Natural killer cell treated with Interleukin-12 subunit alpha and Interleukin-12 subunit beta and Interleukin-15 and Interleukin-18, amount 100 ng/mL, for 72 hours (primary cell): ENCODE measurements at regions not wholly inside any gene's neighbourhood (a gene's known extent, or its start where the extent isn't known, plus 50 kb on each side); places are given as distances from the start of the nearest gene placed in this dataset.
"Not testable (repeated sequence)": the region's sequence is repeated elsewhere in the genome, so short reads cannot be mapped to it uniquely, and the experiment has no call there.

Source experiments
- ATAC-seq, 2 donors: fragments of 150-1000 bp; cut with Tn5 transposase in 1 of 2; sonication (Bioruptor Pico), chemical (Tn5 transposase) in 1 of 2; 2 replicates each; pipeline ENCODE4 v1.10.0; 2021
- DNase-seq: peaks from one replicate; pipeline ENCODE4 v3.0.0; 2022; ENCODE audit warnings: low spot score
- H3K27ac Mint-ChIP-seq, 2 donors: 1 replicate in 1 of 2; 2 replicates in 1 of 2; pipeline ENCODE4 v1.8.0; 2022; ENCODE audit warnings: mixed read lengths in 2 of 2, mild to moderate bottlenecking in 1 of 2, moderate library complexity in 1 of 2
- H3K27me3 Mint-ChIP-seq, 2 donors: 1 replicate in 1 of 2; 2 replicates in 1 of 2; pipeline ENCODE4 v1.8.0; 2022; ENCODE audit warnings: mixed read lengths in 2 of 2
- H3K36me3 Mint-ChIP-seq: one replicate; pipeline ENCODE4 v1.8.0; 2022; ENCODE audit warnings: mixed read lengths
- H3K4me1 Mint-ChIP-seq, 2 donors: 1 replicate in 1 of 2; 2 replicates in 1 of 2; pipeline ENCODE4 v1.8.0; 2022; ENCODE audit warnings: low read depth in 2 of 2, mixed read lengths in 2 of 2, mild to moderate bottlenecking in 1 of 2
- H3K4me3 Mint-ChIP-seq: one replicate; pipeline ENCODE4 v1.8.0; 2022; ENCODE audit warnings: mixed read lengths
- H3K9me3 Mint-ChIP-seq: 2 replicates; pipeline ENCODE4 v1.8.0; 2022; ENCODE audit warnings: mixed read lengths

DNA sequence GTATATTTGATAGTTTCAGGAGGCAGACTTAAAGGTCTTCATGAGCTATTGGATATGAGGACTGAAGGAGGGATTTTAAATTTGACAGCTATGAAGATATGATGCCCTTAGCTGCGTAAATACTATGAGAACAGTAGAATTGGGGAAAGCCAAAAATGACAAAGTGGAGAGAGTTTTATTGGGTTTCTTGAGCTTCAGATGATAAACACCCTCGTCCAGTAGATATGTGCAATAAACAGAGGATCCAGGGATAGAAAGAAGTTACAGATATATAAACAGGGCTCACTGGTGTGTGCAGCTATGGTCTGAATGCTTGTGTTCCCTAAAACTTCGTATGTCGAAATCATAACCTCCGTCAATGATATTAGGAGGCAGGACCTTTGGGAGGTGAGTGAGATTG is 131.3 kb downstream of the INHBA start:
- H3K36me3 Mint-ChIP-seq: no peaks in the 10 kb centered on the region
- no peaks in the 10 kb centered on the region for H3K27me3 Mint-ChIP-seq
- H3K4me3 Mint-ChIP-seq: no peak overlapping the region
- DNase-seq (no peak), ATAC-seq (no peak)
- H3K27ac Mint-ChIP-seq: no peak overlapping the region
- H3K9me3 Mint-ChIP-seq: peaks cover 12% of the 10 kb centered on the region
- peaks cover 0 to 5% of the 10 kb centered on the region in 2 donors for H3K4me1 Mint-ChIP-seq

DNA sequence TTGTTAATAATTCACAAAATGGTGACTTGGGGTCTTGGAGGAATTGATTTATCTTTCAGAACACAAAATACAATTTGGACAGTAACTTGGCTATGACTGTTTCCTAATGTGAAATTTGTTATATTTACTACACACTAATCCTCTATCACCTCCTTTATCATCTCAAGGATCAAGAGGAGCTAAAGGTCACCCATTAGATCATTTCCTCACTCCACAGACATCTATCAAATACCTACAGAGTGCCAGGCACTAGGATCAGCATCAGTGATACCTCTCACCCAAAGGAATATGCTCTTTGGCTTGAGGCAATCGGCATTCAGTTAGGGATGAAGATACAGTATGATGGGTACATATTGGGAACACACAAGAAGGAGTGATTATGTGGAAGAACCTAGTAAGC is 132.1 kb downstream of the INHBA start:
- Mint-ChIP-seq H3K36me3 (no peaks in the 10 kb centered on the region), H3K9me3 (peaks cover 12% of the 10 kb centered on the region), H3K4me3 (no peak overlapping the region), H3K4me1 (peaks cover 0 to 5% of the 10 kb centered on the region in 2 donors), H3K27ac (no peak overlapping the region), H3K27me3 (no peaks in the 10 kb centered on the region)
- DNase-seq (no peak), ATAC-seq (no peak)

GRCh38 chr7:41568135-41568534 is 134.8 kb downstream of the INHBA start:
- DNase-seq (no peak), ATAC-seq (no peak)
- peaks cover 0 to 5% of the 10 kb centered on the region in 2 donors for H3K4me1 Mint-ChIP-seq
- peaks cover 12% of the 10 kb centered on the region for H3K9me3 Mint-ChIP-seq
- no peaks in the 10 kb centered on the region for H3K36me3 Mint-ChIP-seq
- H3K27ac Mint-ChIP-seq: no peak overlapping the region
- H3K27me3 Mint-ChIP-seq: no peaks in the 10 kb centered on the region
- no peak overlapping the region for H3K4me3 Mint-ChIP-seq

GRCh38 chr7:41567731-41568114 is 135.2 kb downstream of the INHBA start:
- Mint-ChIP-seq H3K4me1 (peaks cover 0 to 5% of the 10 kb centered on the region in 2 donors), H3K4me3 (no peak overlapping the region), H3K36me3 (no peaks in the 10 kb centered on the region), H3K27me3 (no peaks in the 10 kb centered on the region), H3K27ac (no peak overlapping the region), H3K9me3 (peaks cover 12% of the 10 kb centered on the region)
- no peak for DNase-seq
- ATAC-seq: no peak

DNA sequence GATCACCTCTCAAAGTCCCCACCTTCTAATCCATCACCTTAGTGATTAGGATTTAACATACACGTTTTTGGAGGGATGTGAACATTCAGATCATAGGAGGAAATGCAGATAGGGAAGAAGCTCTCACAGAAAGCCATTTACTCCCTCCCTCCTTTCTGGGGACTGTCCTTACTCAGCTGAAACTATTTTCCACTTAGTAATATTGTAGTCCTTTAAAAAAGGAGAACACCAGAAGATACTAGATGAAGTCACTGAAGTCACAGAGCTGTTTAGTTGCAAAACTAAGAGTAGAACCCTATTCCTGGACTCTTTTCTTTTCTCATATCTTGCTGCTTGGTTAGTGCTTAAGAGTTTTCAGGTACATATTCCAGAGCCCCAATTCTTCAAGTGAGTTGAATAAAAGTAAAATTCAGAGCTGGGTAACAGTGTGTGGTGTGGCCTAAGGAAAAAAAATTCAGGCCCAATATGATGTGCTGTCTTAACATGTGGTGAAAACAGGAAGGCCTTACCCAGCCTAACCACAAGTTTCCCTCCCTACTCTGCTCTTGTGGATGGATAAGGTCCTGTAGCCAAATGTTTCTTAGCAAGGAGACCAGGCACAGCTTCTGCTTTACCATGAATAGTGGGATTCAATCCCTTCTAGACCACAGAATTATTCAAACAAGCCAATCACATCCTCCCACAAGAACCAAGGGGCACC is 135.7 kb downstream of the INHBA start:
- H3K27ac Mint-ChIP-seq: no peak overlapping the region
- DNase-seq (no peak), ATAC-seq (no peak)
- no peaks in the 10 kb centered on the region for H3K36me3 Mint-ChIP-seq
- H3K9me3 Mint-ChIP-seq: peaks cover 12% of the 10 kb centered on the region
- no peak overlapping the region for H3K4me3 Mint-ChIP-seq
- no peaks in the 10 kb centered on the region for H3K27me3 Mint-ChIP-seq
- H3K4me1 Mint-ChIP-seq: peaks cover 0 to 5% of the 10 kb centered on the region in 2 donors

GRCh38 chr7:41566581-41566980 is 136.3 kb downstream of the INHBA start:
- Mint-ChIP-seq H3K27ac (no peak overlapping the region), H3K9me3 (peaks cover 12% of the 10 kb centered on the region), H3K4me1 (peaks cover 0 to 5% of the 10 kb centered on the region in 2 donors), H3K4me3 (no peak overlapping the region), H3K27me3 (no peaks in the 10 kb centered on the region), H3K36me3 (no peaks in the 10 kb centered on the region)
- DNase-seq (no peak), ATAC-seq (no peak)

GRCh38 chr7:41565655-41566054 is 137.2 kb downstream of the INHBA start:
- no peak for DNase-seq
- no peak overlapping the region for H3K27ac Mint-ChIP-seq
- H3K36me3 Mint-ChIP-seq: no peaks in the 10 kb centered on the region
- peaks cover 0 to 5% of the 10 kb centered on the region in 2 donors for H3K4me1 Mint-ChIP-seq
- no peaks in the 10 kb centered on the region for H3K27me3 Mint-ChIP-seq
- no peak for ATAC-seq
- no peak overlapping the region for H3K4me3 Mint-ChIP-seq
- H3K9me3 Mint-ChIP-seq: peaks cover 7% of the 10 kb centered on the region

GRCh38 chr7:41559426-41559825 is 143.5 kb downstream of the INHBA start:
- H3K4me3 Mint-ChIP-seq: no peak overlapping the region
- ATAC-seq: no peak
- H3K27me3 Mint-ChIP-seq: no peaks in the 10 kb centered on the region
- no peak for DNase-seq
- H3K9me3 Mint-ChIP-seq: peaks cover 18% of the 10 kb centered on the region
- no peaks in the 10 kb centered on the region for H3K4me1 Mint-ChIP-seq
- H3K36me3 Mint-ChIP-seq: no peaks in the 10 kb centered on the region
- H3K27ac Mint-ChIP-seq: no peak overlapping the region

DNA sequence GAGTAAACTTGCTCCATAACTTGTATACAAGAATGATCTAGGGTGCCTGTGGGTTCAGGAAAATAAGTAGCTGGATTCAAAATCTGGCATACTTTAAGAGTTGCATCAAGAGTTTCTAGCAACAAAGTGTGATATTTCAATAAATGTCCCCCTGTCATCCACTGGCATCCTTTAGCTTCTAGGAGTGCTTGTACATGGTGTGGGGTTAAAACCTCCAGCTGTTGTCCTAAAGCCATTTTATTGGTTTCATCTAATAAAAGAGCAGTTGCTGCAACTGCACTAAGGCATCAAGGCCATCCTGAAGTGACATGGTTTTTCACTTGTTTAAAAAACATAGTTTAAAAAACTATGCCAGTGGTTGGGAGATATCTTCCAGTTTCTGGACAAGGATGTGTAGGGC is 148.4 kb downstream of the INHBA start:
- ATAC-seq: no peak
- no peaks in the 10 kb centered on the region for H3K36me3 Mint-ChIP-seq
- no peaks in the 10 kb centered on the region for H3K4me1 Mint-ChIP-seq
- H3K27me3 Mint-ChIP-seq: no peaks in the 10 kb centered on the region
- H3K27ac Mint-ChIP-seq: no peak overlapping the region
- H3K4me3 Mint-ChIP-seq: no peak overlapping the region
- DNase-seq: no peak
- H3K9me3 Mint-ChIP-seq: peaks cover 27% of the 10 kb centered on the region

GRCh38 chr7:41550046-41550445 is 152.8 kb downstream of the INHBA start:
- not testable (repeated sequence) for H3K4me1 Mint-ChIP-seq, DNase-seq, H3K36me3 Mint-ChIP-seq, ATAC-seq, H3K9me3 Mint-ChIP-seq, H3K27ac Mint-ChIP-seq, H3K4me3 Mint-ChIP-seq, H3K27me3 Mint-ChIP-seq

- ATAC-seq (no peak), DNase-seq (no peak)
- no peak overlapping the region for H3K4me3 Mint-ChIP-seq
- H3K9me3 Mint-ChIP-seq: peaks cover 5% of the 10 kb centered on the region
- no peaks in the 10 kb centered on the region for H3K4me1 Mint-ChIP-seq
- no peak overlapping the region for H3K27ac Mint-ChIP-seq
- no peaks in the 10 kb centered on the region for H3K27me3 Mint-ChIP-seq
- no peaks in the 10 kb centered on the region for H3K36me3 Mint-ChIP-seq
These were observed 158.6 kb downstream of the INHBA start for GRCh38 chr7:41544241-41544640.

DNA sequence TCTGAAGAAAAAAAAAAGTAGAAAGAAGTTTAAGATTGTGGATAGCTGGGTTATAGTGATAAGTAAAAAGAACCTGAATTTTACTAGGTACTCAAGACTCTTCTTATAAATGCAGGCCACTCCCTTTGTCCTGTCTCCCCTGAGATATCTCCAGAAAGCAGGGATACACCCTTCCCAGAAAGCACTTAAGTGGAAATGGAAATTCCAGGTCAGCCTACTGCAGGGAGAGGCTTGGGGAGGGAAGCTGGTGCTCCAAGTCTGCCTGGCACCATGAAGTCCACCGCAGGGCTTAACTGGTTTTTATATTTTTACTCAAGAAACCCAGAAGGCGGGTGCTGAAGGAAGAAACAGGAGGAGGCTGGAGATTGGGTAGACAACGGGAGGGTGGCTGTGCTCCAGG is 162.3 kb downstream of the INHBA start:
- no peak for DNase-seq
- no peak for ATAC-seq
- Mint-ChIP-seq H3K27me3 (no peaks in the 10 kb centered on the region), H3K9me3 (peaks cover 5% of the 10 kb centered on the region), H3K4me1 (no peaks in the 10 kb centered on the region), H3K27ac (no peak overlapping the region), H3K36me3 (no peaks in the 10 kb centered on the region), H3K4me3 (no peak overlapping the region)

DNA sequence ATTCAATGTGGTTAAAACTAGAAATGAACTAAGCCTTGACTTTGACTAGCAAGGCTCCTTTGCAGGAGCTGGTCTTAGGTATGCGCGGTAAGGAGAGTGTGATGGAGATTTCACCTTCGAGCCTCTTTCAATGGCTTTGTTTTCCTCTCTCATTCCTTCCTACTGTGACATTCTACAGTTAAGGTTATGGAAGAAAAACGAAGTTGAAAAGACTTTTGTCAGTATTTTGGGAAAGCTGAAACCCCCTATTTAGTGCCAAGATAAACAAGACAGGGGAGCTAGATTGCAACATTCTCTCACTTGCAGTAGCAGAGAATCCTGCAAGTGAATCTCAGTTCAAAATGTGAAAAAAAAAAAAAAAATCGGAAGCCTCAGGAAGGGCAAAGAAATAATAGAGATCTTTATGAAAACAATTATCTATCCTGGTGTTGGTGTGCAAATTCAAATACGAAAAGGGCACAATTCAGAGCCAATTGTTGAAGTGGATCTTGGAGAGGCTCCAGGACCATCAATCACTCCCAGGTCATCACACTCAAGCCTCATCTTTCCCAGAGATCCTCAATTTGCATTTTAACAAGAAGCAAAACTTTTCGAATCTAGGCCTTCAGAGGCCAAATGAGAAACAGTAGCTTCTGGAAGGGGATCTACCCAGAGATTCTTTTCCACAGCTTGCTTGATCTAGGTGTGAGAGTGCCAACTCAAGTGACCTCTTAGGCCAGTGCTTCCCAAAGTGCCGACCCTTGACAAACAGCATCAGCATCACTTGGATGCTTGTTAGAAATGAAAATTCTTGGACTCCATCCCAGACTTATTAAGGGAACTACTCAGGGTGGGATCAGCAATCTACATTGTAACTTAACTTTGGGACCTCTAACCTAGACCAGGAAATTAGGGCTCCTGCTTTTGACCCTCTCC is 163.8 kb downstream of the INHBA start:
- H3K36me3 Mint-ChIP-seq: no peaks in the 10 kb centered on the region
- no peaks in the 10 kb centered on the region for H3K27me3 Mint-ChIP-seq
- ATAC-seq (no peak), DNase-seq (no peak)
- no peak overlapping the region for H3K27ac Mint-ChIP-seq
- H3K9me3 Mint-ChIP-seq: peaks cover 5% of the 10 kb centered on the region
- H3K4me3 Mint-ChIP-seq: no peak overlapping the region
- no peaks in the 10 kb centered on the region for H3K4me1 Mint-ChIP-seq

- DNase-seq (no peak), ATAC-seq (peak in 1 of 2 donors; percentile 24)
- Mint-ChIP-seq H3K36me3 (no peaks in the 10 kb centered on the region), H3K27me3 (no peaks in the 10 kb centered on the region), H3K9me3 (peaks cover 6% of the 10 kb centered on the region), H3K27ac (no peak overlapping the region), H3K4me3 (no peak overlapping the region), H3K4me1 (no peaks in the 10 kb centered on the region)
These were observed 165.8 kb downstream of the INHBA start for GRCh38 chr7:41536873-41537665.
